Vagina (tissue), 2 donors: ENCODE measurements at regions not wholly inside any gene's neighbourhood (a gene's known extent, or its start where the extent isn't known, plus 50 kb on each side); places are given as distances from the start of the nearest gene placed in this dataset.

Experiments used
- CTCF ChIP-seq, 3 experiments: fragments of 450-650 bp in 2 of 3; fragments of 200-600 bp in 1 of 3; sonication (generic) in 1 of 3; IDR thresholded peaks; one replicate each; pipeline ENCODE4 v1.5.1; 2017 to 2019; ENCODE audit warnings: antibody characterized with exemption in 3 of 3, mild to moderate bottlenecking in 2 of 3, moderate library complexity in 2 of 3
- POLR2A ChIP-seq, 2 donors: fragments of 450-650 bp; IDR thresholded peaks; one replicate each; pipeline ENCODE4 v1.6.1; 2017; ENCODE audit warnings: antibody characterized with exemption in 2 of 2, mild to moderate bottlenecking in 2 of 2, moderate library complexity in 2 of 2

DNA sequence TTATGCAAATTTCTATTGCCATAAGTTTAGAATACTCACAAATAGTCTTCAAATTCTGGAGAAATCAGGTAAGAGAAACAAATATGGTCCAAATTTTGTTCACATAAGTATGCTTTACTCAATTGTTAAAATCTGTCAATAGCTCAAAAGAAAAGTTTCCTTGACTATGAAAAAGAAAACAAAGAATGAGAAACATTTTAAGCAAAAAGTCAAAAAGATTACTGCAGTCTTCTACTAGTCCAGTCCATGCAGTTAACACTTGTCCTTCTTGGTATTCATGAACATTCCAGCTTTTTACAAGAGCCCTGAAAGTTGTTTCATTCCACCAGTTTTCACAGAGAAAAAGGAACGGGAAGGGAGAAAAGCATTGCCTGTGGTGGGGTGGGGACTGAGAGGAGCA lies 54.7 kb upstream of the ZXDA start:
- TF ChIP-seq CTCF (IDR thresholded peaks at IDR 0.05), result no peak
- TF ChIP-seq POLR2A (IDR thresholded peaks at IDR 0.05), result no peak
